B cell (primary cell): ENCODE measurements at regions not wholly inside any gene's neighbourhood (a gene's known extent, or its start where the extent isn't known, plus 50 kb on each side); places are given as distances from the start of the nearest gene placed in this dataset.

Source experiments
- ATAC-seq: fragments of 200-7000 bp; cut with Tn5 transposase; one replicate; pipeline ENCODE4 v1.10.0; 2021; ENCODE audit warnings: low read depth, mild to moderate bottlenecking, moderate number of reproducible peaks, moderate library complexity
- CTCF ChIA-PET: fragments of 350-600 bp; sonication (Branson Sonifier 250); formaldehyde crosslinking; loops from one replicate; lab custom pipeline; 2021; ENCODE audit warnings: antibody characterized with exemption, inconsistent platforms; lab: Charles Lee
- POLR2A ChIA-PET: fragments of 350-600 bp; sonication (Branson Sonifier 250); formaldehyde crosslinking; loops from one replicate; lab custom pipeline; 2021; ENCODE audit warnings: antibody characterized with exemption; lab: Charles Lee
- DNase-seq: peaks from one replicate; pipeline ENCODE4 v3.0.0; 2013
- H2AFZ ChIP-seq: 2 replicates; pipeline ENCODE4 v1.6.1; 2012; ENCODE audit warnings: mild to moderate bottlenecking, low read depth, low read length; ENCODE audit not compliant: insufficient read depth, poor library complexity, severe bottlenecking
- H3K27ac ChIP-seq, 2 donors: 1 replicate in 1 of 2; 2 replicates in 1 of 2; pipeline ENCODE4 v1.5.1; 2012 to 2013; ENCODE audit warnings: low read length in 2 of 2, mild to moderate bottlenecking in 2 of 2, moderate library complexity in 1 of 2
- H3K27me3 ChIP-seq, 4 experiments: fragments of 200-600 bp in 1 of 4; sonication (generic) in 1 of 4; replicated peaks in 1 of 4; 1 replicate in 2 of 4; 2 replicates in 2 of 4; pipeline versions ENCODE4 v1.6.1 to v1.7.0; 2013 to 2016; ENCODE audit warnings: low read length in 3 of 4, mild to moderate bottlenecking in 2 of 4, mixed read lengths in 1 of 4, moderate library complexity in 1 of 4; ENCODE audit not compliant: insufficient read depth in 4 of 4, control insufficient read depth in 3 of 4; ENCODE audit errors: control extremely low read depth in 1 of 4
- H3K36me3 ChIP-seq, 2 experiments: replicated peaks in 1 of 2; 1 replicate in 1 of 2; 2 replicates in 1 of 2; pipeline versions ENCODE4 v1.6.1 to v1.7.1; 2013; ENCODE audit warnings: low read length in 1 of 2; ENCODE audit not compliant: insufficient read depth in 2 of 2, control insufficient read depth in 1 of 2; ENCODE audit errors: control extremely low read depth in 1 of 2, extremely low read depth in 1 of 2
- H3K4me1 ChIP-seq, 2 donors: fragments of 200-600 bp in 1 of 2; sonication (generic) in 1 of 2; 1 replicate in 1 of 2; 2 replicates in 1 of 2; pipeline versions ENCODE4 v1.5.1 to v1.6.1; 2013 to 2017; ENCODE audit warnings: low read length in 2 of 2; ENCODE audit not compliant: control insufficient read depth in 2 of 2, insufficient read depth in 2 of 2
- H3K4me2 ChIP-seq: replicated peaks from 2 replicates; pipeline ENCODE3; 2012; ENCODE audit warnings: mild to moderate bottlenecking, low read depth, low read length; ENCODE audit not compliant: poor library complexity, severe bottlenecking
- H3K4me3 ChIP-seq, 5 experiments: fragments of 200-600 bp in 1 of 5; sonication (generic) in 1 of 5; 1 replicate in 3 of 5; 2 replicates in 2 of 5; pipeline versions ENCODE4 v1.5.1 to v1.7.0; 2011 to 2016; ENCODE audit warnings: low read length in 4 of 5, mild to moderate bottlenecking in 4 of 5, low read depth in 2 of 5, control low read depth in 1 of 5, moderate library complexity in 1 of 5; ENCODE audit not compliant: insufficient read depth in 1 of 5; ENCODE audit errors: control extremely low read depth in 1 of 5, extremely low read depth in 1 of 5
- H3K79me2 ChIP-seq: fragments of 200-600 bp; sonication (generic); one replicate; pipeline ENCODE4 v1.6.0; 2016; ENCODE audit warnings: low read length; ENCODE audit not compliant: control insufficient read depth, insufficient read depth
- H3K9ac ChIP-seq: fragments of 200-600 bp; sonication (generic); 2 replicates; pipeline ENCODE4 v1.6.1; 2017; ENCODE audit warnings: mild to moderate bottlenecking, low read length, moderate library complexity
- H3K9me3 ChIP-seq, 3 donors: one replicate each; pipeline versions ENCODE4 v1.6.1 to v1.7.1; 2013; ENCODE audit warnings: low read length in 2 of 3; ENCODE audit not compliant: control insufficient read depth in 2 of 3, insufficient read depth in 1 of 3; ENCODE audit errors: control extremely low read depth in 1 of 3
- H4K20me1 ChIP-seq: 2 replicates; pipeline ENCODE4 v1.6.0; 2012; ENCODE audit warnings: mild to moderate bottlenecking, low read length; ENCODE audit not compliant: insufficient read depth, control insufficient read depth, poor library complexity, severe bottlenecking
- H3K27ac Mint-ChIP-seq: one replicate; pipeline ENCODE4 v1.8.0; 2021; ENCODE audit warnings: mixed read lengths
- H3K27me3 Mint-ChIP-seq: one replicate; pipeline ENCODE4 v1.8.0; 2021; ENCODE audit warnings: mixed read lengths
- H3K4me1 Mint-ChIP-seq: one replicate; pipeline ENCODE4 v1.8.0; 2021; ENCODE audit warnings: mixed read lengths
- H3K4me3 Mint-ChIP-seq: one replicate; pipeline ENCODE4 v1.8.0; 2021; ENCODE audit warnings: mixed read lengths
- H3K9me3 Mint-ChIP-seq: one replicate; pipeline ENCODE4 v1.8.0; 2022; ENCODE audit warnings: mixed read lengths; ENCODE audit not compliant: insufficient read depth
- CTCF ChIP-seq: fragments of 200-600 bp; IDR thresholded peaks from one replicate; pipeline ENCODE4 v1.8.0; 2022; ENCODE audit warnings: antibody characterized with exemption, mild to moderate bottlenecking
- EZH2 ChIP-seq: IDR thresholded peaks from 2 replicates; pipeline ENCODE4 v1.6.1; 2012; ENCODE audit warnings: borderline replicate concordance, low read depth, mild to moderate bottlenecking, moderate library complexity, low read length; ENCODE audit not compliant: insufficient read depth, poor library complexity, severe bottlenecking
- WGBS: methylation state at CpG from one replicate; pipeline ENCODE4 v1.1.5; 2013; ENCODE audit warnings: missing lambda C conversion rate; ENCODE audit not compliant: insufficient coverage; 5-methylcytosine and 5-hydroxymethylcytosine counted together
- intact Hi-C: fragments of 100-400 bp; cut with micrococcal nuclease; formaldehyde crosslinking; loops from one replicate; pipeline ENCODE4 v1.10.0; 2022

DNA sequence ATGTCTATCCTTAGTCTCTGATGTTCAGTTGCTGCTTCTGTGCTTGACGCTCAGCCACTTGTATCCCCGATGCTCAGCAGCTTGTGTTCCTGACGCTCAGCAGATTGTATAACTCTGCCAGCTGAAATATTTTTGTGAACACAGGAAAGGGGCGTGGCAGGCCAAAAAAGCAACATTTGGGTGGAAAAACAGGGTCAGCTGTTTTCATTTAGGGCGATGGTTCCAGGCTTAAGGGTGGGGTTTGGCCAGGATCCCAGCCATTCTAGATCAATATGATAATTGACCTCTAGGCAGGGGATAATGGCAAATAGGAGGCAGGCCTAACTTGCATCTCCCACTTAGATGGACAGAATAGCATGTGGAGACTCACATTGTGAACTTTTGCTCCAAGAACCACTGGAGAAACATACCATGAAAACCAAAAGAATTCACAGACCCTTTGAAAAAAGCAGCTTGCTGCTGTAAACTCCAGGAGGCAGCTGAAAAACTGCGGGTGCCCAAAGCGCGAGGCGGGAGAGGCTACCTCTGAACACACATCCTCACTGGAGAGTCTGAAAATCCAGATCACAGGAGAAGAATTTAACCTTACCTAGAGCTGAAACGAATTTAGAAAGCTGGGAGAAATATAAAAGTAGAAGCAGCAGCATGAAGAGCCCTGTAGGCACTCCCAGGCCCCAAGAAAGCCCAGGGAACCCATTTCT lies 58.3 kb downstream of the ZNF648 start:
- Histone ChIP-seq H3K27me3 (peaks cover 0 to 14% (median 1%) of the 10 kb centered on the region in 4 experiments), H3K36me3 (no peaks in the 10 kb centered on the region), H3K9ac (no peak overlapping the region), H3K4me2 (no peak overlapping the region), H2AFZ (no peak overlapping the region), H3K27ac (no peak overlapping the region), H3K9me3 (peaks cover 0 to 10% (median 0%) of the 10 kb centered on the region in 3 donors), H3K79me2 (no peaks in the 10 kb centered on the region), H3K4me1 (no peaks in the 10 kb centered on the region), H4K20me1 (no peaks in the 10 kb centered on the region), H3K4me3 (no peak overlapping the region)
- no peaks in the 10 kb centered on the region for H3K4me1 Mint-ChIP-seq
- peaks cover 44% of the 10 kb centered on the region for H3K27me3 Mint-ChIP-seq
- WGBS, result 86% methylated on average over 9 of the region's 10 CpGs
- ChIA-PET CTCF (no interaction called here), POLR2A (interaction anchor here (0.6 kb wide), 1 partner anchor 50 kb away, joined by 5 read pairs; no protein-coding TSS in a partner anchor)
- peaks cover 6% of the 10 kb centered on the region for H3K9me3 Mint-ChIP-seq
- no peak overlapping the region for H3K4me3 Mint-ChIP-seq
- no peak for DNase-seq
- intact Hi-C loops, result no loop called here
- H3K27ac Mint-ChIP-seq, result no peak overlapping the region
- TF ChIP-seq CTCF (no peak), EZH2 (no peak)
- ATAC-seq, result no peak

DNA sequence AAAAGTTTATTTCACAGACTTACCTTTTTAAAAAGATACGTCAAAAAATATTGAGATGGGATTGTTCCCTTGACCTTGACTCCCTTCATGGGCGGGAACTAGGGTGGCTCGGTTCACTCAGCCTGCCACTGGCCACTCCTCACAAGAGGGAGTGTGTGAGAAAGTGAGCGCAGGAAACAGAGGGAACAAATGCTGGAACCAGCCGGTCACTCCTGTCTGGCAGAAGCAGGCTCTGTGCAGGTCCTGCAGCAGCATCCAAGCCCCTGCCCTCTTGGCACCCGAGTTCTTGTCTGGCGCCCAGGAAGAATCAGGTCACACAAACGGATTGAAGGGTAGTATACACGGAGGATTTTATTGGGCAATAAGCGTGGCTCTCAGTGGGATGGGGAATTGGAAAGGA lies 58.9 kb downstream of the ZNF648 start:
- Histone ChIP-seq H3K4me1 (no peaks in the 10 kb centered on the region), H3K9me3 (peaks cover 0 to 10% (median 0%) of the 10 kb centered on the region in 3 donors), H3K36me3 (no peaks in the 10 kb centered on the region), H3K9ac (no peak overlapping the region), H3K27me3 (peaks cover 0 to 14% (median 1%) of the 10 kb centered on the region in 4 experiments), H3K79me2 (no peaks in the 10 kb centered on the region), H2AFZ (no peak overlapping the region), H3K4me2 (no peak overlapping the region), H3K27ac (no peak overlapping the region), H4K20me1 (no peaks in the 10 kb centered on the region), H3K4me3 (no peak overlapping the region)
- Mint-ChIP-seq H3K4me1 (no peaks in the 10 kb centered on the region), H3K4me3 (no peak overlapping the region), H3K27ac (no peak overlapping the region), H3K9me3 (peaks cover 6% of the 10 kb centered on the region), H3K27me3 (peaks cover 40% of the 10 kb centered on the region)
- intact Hi-C loops, result no loop called here
- POLR2A ChIA-PET, result no interaction called here
- ATAC-seq, result no peak
- CTCF ChIA-PET, result no interaction called here
- DNase-seq, result no peak
- 95% methylated on average over 7 of the region's 10 CpGs for WGBS
- TF ChIP-seq EZH2, result no peak
- TF ChIP-seq CTCF, result no peak
